NK-92 treated with Interleukin-12 subunit alpha and Interleukin-12 subunit beta, amount 100 ng/mL, for 24 hours (cell line): ENCODE measurements at regions not wholly inside any gene's neighbourhood (a gene's known extent, or its start where the extent isn't known, plus 50 kb on each side); places are given as distances from the start of the nearest gene placed in this dataset.
A peak's percentile ranks its signal among the peaks of the same experiment; 100 is the strongest.
"Not testable (repeated sequence)": the region's sequence is repeated elsewhere in the genome, so short reads cannot be mapped to it uniquely, and the experiment has no call there.

Experiments used
- DNase-seq: peaks from one replicate; lab custom pipeline; 2025; lab: John Stamatoyannopoulos, UW

DNA sequence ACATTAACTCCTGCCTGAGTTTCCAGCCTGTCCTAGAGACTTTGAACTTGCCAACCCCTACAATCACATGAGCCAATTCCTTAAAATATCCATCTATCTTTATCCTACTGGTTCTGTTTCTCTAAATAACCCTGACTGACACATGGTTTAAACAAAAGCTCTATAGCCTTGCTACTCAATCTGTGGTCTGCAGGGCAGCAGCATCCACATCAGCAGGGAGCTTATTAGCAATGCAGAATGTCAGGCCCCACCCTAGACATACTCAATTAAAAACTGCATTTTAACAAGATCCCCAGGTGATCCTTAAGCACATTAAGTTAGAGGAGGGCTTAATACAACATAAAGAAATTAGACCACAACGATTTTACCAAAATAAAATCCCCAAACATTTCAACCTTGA is 108.3 kb upstream of the CPSF6 start:
- no peak for DNase-seq

DNA sequence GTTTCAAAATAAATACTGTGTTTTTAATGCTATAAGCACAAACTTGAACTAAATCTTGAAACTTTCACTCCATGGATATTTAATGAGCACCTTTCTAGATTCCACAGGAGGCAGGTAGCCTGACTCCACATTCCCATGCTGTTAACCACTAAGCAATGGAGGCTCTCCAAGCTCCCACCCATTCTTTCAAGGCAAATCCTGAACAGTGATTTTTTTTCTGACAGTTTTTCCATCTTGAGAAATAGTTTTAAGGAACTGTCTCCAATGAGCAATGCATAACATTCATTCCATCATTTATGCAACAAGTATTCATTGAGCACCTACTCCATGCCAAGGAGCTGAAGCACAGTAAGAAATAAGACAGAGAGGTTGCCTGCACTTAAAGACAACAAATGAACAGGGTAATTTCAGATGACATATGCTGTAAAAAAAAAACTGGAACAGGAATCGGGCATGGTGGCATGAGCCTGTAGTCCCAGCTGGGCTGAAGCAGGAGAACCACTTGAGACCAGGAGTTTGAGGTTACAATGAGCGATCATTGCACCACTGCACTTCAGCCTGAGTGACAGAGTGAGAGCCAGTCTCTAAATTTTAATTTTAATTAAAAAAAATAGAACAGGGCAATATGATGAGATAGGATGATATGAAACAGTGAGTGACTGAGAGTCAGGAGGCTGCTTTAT is 102.3 kb upstream of the CPSF6 start:
- DNase-seq, result no peak

DNA sequence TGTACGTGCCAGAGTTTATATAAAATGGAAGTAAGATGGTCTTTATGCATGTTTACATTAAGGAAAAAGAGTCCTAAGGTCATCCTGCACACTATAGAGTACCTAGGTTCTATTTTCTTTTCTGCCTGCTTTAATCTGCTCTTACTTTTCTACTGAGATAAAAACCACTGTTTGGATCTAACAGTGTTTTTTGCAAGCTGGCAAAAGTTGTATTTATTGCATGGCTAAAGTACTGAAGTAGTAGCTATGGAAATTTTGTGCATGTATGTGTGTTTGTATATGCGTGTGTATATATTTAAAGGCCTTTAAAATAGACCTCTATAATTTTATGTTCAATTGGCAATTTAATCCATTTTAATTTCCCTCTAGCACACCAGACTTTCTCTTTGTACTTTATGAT is 98.3 kb upstream of the CPSF6 start:
- DNase-seq, result no peak

DNA sequence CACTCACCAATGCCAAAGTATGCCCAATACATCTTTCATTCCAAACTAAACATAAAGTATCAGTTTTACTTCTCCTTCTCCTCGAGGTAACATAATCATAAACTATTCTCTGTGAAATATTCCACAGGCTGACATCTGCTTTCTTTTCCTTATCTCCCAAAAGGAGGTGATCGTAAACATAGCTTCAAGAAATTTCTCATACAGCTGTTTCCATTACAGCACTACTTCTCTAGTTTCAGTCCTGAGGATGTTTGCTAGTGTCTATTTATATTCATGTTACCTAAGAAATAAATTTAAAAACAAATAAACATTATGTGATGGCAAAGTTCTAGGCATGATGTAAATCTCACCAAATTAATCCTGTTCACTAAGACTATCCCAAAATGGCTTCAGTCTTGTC is 90.1 kb upstream of the CPSF6 start:
- no peak for DNase-seq

DNA sequence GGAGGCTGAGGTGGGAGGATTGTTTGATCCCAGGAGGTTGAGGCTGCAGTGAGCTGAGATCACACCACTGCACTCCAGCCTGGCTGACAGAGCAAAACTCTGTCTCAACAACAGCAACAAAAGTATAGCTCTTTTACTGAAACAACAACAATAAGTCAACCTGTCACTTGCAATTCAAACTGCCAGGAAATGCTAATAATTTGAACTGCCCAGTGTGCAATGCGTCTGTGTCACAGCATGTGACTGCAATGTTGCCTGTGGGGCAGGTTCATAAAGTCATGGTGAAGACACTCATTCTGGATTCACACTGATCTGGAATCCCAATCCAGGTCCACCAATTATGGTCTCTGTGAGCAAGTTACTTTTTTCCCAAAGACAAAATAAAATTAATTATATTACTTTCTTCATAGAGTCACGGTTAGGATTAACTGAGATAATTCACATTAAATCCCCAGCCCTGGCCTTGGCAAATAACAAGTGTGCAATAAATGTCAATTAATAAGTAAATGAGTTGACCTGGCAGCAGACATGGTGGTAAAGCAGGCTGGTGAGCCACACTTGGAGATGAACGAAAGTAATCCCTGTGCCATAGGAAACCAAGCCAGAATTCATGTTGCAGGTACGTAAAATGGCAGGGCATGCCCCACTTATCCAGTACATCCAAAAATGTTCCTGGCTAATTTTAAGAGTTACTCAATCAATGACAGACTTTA is 89.1 kb upstream of the CPSF6 start:
- no peak for DNase-seq

DNA sequence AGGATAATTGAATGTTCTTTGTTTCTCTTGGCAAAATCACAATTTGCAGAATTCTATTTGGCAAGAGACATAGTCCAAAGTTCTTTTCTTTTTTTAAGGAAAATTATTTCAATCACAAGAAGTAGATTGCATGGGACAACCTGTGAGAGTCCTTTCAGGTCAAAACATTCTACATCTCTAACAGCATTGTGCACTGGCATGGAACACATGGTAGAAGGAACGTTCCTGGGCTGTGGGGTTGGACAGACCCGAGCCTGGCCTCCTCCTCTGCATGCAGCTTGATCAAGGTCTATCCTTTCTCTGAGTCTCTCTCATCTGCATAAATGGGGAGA is 88.6 kb upstream of the CPSF6 start:
- no peak for DNase-seq

DNA sequence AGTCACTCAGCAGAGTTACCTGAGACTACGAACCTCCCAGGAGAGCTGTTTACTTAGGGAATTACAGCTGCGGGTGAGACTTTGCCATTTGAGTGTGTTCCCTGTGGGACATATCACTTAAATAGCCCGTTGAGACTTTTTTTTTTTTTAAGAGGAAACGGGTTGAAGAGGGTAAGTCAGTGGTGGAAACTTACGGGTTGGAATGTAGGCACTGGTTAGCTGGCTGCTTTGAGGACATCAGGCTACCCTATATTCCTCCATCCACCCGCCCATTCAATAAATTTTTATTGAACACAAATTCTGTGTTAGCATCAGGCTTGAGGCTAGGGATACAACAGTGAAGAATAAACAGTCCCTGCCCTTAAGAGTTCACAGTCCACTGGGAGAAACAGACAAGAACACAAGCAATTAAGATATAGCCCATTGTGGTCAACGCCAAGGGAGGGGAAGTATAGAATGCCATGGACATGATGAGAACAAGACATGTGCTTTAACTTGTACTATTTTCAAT is 88.1 kb upstream of the CPSF6 start:
- DNase-seq, result no peak

DNA sequence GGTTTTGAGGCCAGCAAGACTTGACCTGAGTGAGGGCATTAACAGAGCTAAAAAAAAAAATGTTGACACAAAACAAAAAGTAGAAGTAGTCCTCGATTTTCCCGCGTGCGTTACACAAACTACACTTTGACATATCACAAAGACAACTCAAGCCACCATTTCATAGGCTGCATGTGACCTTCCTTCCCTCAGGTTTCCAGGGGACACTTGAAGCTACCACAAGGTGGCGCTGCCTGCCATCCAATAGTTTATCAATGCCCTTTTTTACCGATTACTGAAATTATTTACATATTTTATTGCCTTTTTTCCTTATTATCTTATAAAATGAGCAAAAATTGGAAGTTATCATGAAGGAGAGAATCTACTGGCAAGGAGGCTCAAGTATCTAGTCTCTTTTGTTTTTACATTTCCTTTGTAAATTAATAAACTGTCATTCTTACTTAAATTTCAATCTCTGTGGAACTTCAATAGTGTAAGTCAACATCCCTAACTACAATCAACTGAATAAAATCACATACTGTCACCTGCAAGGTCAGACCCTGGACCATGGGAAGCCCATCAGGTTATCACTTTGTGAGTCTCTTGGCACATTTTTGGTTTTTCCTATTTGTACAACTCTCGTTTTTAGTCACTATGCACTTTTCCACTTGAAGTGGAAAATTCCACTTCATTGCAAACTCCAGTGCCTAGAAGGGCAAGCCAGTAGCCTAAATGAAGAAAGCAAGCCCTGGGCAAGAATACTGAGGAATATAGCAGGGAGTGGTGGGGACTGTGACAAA is 84.6 kb upstream of the CPSF6 start:
- peak; percentile 29 for DNase-seq

DNA sequence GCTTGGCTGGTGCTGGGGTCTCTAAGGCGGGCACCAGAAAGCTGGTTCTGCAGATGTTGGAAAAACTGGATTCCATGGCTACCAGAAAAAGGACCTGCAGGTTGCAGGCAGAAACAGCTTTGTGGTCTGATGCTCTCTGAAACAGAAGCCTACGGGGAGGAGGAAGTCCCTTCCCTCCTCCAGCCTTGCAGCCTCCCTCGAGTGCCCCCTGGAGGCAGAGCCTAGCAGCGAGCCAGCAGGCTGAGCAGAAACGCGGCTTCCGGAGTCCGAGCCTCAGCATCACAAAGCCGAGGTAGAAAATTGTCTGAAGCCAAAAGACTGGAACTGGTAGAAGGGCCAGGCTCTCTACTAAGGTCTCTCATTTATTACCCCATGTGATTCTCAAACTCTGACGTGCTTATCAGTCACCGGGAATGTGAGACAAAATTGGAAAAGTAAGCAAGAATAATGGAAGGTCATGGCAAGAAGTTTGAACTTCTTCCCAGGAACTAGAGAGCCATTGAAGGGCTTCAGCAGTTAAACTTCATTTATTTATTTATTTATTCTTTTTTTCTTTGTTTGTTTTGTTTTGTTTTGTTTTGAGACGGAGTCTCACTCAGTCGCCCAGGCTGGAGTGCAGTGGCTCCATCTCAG is 82.2 kb upstream of the CPSF6 start:
- peak; percentile 73 for DNase-seq

DNA sequence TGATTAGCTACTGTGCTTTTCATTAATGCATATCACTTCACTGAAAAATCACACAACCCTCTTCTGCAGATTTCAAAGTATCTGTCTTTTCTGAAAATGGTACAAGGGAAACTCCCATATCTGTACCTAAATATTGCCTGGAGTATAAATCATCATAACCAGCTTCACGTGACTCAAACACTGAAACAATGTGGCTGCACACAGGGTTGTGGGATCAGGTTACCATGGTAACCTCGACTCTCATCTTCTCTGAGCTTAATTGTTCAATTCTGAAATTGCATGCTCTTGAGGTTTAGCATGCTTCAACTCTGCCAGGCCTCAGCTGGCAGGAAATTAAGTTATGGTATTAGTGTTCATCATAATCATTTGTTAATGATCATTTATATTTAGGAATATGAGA is 77.5 kb upstream of the CPSF6 start:
- DNase-seq, result no peak

DNA sequence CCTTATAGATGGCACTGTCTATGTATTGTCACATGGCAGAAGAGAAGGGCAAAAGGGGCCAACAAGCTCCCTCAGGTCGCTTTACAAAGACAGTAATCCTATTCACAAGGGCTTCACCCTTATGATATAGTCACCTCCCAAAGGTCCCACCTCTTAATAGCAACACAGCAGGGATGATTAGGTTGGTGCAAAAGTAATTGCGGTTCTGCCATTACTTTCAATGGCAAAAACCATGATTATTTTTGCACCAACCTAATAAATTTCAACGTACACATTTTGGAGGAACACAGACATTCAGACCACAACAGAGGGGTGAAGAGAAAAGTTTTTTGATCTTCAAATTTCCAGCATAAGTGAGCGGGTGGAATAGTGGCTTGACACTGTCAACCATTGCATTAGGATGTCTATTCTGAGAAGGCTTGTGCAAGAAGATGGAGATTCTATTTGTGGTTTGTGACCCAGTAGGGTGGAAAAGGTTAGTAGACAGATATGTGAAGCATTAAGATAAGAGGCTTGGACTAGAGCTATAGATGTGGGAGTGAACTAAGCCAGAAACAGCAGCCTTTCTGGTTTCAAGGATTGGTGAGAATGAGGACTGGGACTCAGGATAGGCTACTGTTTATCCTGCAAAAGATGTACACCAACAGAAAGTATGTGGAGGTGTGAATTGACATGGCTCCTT is 75.5 kb upstream of the CPSF6 start:
- DNase-seq, result no peak

DNA sequence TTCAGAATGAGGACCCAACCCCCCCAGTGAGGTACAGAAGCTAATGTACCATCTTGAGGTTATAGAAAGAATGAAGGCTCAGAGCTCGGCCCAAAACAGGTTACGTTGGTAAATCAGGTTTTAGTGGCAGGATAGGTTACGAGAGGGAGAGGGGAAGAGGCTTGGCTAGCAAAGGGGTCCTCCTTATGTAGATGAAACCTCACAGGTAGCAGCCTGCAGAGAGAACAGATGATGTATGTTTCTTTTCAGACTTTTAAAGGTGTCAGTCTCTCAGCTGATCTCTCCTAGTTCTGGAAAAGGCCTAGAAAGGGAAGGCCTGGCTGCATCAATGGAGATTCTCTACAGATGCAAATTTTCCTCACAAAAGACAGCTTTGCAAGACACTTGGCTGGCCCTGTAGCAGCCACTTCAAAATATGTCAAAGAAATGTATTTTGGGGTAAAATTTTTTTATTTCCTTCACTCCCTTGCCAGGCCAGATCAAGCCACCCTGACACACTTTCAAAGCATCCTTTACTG is 71.7 kb upstream of the CPSF6 start:
- no peak for DNase-seq

DNA sequence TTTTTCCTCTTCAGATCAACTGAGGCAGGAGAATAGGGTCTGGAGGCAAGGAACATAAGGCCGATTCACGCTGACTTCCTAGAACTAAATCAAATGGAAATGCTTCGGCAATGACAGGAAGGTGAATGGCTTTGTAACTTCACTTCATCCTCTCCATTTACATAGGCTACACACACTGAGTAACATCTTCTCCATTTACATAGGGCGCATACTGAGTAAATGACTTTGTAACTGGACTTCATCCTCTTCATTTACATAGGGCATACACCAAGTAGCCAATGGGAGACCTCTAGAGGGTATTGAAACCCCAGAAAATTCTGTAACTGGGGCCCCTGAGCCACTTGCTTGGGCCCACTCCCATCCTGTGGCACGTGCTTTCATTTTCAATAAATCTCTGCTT is 71.0 kb upstream of the CPSF6 start:
- no peak for DNase-seq

DNA sequence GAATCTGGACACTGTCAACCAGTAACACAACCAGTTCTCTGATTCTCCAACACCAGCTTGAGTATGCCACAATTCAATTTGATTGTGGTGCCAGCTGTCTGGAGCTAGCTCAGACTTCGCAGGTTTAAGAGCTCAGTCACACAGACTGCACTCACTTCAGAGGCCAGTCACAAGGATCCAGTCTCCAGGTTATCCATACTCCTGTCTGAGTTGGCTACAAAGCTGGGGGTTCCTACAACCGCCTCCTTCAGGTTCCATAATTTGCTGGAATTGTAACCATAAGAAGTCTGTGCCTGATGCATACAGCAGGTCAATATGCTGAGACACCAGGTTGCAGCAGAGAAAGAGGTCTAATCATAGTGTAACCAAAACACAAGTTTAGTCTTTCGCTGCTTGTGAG is 70.5 kb upstream of the CPSF6 start:
- DNase-seq, result no peak

DNA sequence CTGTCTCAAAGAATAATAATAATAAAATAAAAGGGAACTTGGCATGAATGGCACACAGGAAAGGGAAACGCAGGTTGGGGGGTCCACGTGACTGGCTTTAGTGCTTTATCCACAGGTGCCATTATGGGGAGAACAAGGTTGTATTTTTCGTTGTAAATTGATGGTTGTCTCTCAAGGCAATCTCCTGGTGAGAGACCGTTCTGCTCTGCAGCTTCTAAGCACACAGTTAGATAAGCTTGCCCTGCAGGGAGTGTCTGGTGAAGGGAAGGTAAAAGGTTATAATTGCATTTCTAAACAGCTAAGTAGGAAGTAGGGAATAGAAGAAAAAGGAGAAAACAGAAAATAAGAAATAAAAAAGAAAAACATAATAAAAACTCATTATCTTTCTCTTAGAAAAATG is 69.1 kb upstream of the CPSF6 start:
- DNase-seq, result no peak

DNA sequence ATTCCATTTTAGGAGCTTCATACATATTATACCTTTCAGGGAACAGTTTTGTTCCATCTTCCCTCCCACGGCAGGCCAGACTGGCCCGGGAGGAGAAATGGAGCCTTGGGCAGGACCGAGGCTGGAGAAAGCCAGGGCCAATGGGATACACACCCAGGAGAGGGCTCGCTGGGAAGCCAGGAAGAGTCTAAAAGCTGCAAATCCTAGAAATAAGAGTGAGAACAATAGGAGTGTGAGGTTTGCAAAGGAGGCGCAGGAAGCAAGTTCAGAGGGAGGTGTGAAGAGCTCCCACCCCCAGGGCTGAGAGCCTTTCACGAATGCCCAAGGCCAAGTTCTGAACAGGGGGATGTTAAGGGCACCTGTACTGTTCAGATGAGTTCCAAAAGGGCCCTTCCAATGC is 67.5 kb upstream of the CPSF6 start:
- no peak for DNase-seq

DNA sequence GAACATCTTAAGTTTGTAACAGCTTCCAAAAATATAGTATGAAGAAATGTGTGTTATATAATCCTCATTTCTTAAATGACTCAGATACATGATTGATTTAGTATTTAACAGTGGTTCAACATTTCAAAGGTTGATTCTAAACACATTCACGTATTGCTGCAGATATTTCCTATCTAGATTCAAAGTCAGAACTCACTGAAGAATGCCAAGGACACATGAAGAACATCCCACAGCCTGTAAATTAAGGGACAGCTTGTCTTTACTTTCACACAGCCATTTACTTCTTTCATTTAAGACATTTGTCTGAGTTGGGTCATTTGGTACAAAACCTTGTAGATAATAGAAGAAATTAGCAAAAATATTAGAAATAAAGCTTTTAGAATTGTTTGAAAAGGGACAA is 66.9 kb upstream of the CPSF6 start:
- DNase-seq, result no peak

DNA sequence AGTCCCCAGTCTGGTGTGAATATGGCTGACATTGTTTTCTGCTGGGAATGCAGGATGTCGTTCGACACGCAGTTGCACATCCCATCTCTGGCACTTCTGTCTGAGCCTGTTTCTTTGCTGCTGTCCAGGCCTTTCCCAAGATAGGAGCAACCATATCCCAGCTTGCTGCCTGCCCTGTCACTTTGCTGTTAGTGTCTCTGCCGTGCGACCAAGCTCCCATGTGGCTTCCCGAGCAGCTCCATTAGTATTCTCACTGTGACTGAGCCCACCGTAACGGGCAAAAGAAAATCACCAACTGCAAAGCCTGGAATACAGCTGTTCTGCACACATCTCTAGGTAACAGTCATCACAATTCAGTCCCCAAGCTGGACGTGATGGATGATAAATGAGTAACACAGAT is 66.0 kb upstream of the CPSF6 start:
- DNase-seq, result no peak

DNA sequence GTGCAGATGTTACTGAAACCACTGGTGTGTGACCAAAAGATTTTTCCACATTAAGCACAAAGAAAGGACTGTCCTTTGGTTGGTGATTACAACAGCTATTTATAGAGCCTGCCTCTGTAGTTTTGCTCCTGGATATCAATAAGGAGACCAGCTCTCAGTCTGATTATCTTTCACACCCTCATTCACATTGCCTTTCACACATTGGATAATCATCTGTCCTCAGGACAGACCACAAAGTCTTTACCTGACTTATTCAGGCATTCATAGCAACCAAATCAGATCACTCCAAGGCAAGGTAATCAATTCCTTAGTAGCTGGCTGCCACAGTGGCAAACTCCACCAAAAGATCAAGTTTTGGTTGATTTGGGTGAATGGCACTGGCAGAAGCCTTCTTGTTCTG is 59.6 kb upstream of the CPSF6 start:
- no peak for DNase-seq

DNA sequence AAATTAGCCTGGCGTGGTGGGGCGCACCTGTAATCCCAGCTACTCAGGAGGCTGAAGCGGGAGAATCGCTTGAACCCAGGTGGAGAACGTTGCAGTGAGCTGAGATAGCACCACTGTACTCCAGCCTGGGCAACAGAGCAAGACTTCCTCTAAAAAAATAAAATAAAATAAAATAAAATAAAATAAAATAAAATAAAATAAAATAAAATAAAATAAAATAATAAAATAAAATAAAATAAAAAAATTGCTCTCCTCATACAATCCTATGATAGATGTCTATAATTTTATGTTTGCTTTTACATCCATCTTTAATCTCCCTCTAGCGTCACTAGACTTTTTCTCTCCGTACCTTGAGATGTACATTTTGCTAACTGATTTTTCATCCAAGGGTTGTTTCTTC is 51.8 kb upstream of the CPSF6 start:
- DNase-seq, result not testable (repeated sequence)

DNA sequence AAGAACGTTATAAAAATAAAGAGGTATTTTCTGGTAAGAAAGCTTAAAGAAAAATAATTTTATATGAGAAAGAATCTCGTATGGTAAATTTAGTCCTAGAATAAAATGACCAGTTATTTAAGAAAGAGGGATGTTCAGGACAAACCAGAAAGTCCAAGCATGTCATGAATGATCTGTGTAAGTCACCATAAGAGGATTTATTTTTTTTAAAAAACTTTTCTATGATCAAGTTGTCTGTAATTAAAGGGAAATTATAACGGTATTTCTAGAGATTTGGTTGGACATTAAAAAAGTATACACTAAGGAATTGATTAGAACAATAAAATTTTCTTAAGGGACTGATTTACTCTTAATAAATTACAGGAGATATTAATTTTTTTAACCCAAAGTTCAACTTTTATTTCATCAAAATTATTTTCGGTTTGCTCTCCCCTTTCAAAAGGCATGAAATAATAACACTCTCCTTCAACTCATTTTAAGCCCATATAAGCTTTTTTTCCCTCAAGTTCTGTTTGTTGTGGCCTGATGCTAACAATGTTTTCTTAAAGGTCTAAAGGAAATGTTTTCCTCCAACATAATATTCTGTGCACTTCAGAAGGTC is 49.9 kb upstream of the CPSF6 start:
- no peak for DNase-seq
